ENCODE measurements at regions not wholly inside any gene's neighbourhood (a gene's known extent, or its start where the extent isn't known, plus 50 kb on each side); places are given as distances from the start of the nearest gene placed in this dataset.

DNA sequence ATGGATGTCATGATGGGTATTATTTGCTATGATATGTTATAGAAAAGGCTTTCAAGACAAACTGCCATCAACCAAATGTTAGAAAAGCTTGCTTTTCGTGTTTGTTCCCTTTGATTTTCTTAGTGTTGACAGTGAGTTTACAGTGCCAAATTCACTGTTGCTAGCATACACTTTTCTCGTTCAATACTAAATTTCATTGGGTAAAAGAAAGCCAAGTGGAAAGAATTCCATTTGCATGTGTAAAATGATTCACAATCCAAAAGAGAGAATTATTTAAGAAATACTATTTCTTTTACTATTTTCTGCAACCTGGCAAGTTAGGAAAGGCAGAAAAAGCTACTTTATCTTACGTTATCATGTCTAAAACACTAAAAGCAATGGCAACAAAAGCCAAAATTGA, 301.4 kb downstream of the OTOL1 start:
- no peak for DNase-seq (ENCODE audit: low read depth in 2 of 2)

- DNase-seq (ENCODE audit: low read depth in 2 of 2) = no peak
Measured at GRCh38 chr3:161800985-161801559, 304.5 kb downstream of the OTOL1 start.

- DNase-seq (ENCODE audit: low read depth in 2 of 2) = no peak
Measured at GRCh38 chr3:161818106-161818505, 321.5 kb downstream of the OTOL1 start.

DNA sequence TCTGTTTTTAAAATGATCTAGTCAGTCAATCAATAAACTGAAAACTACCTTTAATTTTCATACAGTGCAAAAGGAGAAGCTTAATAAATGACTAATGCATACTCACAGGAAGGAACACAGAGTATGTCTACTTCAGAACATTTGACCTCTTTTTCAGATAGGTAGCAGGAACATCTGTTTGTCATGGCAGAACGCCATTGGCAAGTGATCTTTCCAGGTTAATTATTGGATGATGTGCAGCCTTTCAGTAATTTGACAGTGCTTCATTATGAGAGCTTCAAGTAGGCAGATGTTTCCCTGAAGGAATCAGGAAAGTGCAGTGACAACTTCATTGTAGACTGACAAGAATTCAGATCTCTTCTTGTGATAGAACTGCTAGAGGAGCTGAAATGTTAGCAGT, 325.0 kb downstream of the OTOL1 start:
- DNase-seq (ENCODE audit: low read depth in 2 of 2) = no peak

DNA sequence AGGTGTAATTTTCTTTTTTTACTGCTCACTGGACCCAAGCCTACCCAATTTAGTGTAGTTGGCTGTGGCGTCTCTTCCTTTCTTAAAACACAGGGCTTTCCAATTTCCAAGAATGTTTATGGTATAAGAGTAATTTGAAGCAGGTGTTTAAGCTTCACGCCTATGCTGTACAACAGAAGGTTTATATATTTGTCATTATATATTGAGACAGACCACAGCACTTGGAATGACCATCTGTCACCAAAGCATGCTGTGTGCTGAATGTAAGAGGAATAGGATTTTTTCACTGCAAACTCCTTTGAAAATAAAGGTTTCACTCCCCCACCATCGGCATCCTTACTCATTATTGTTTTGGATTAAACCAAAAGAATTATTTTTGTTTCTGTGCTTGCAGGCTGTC, 325.7 kb downstream of the OTOL1 start:
- DNase-seq (ENCODE audit: low read depth in 2 of 2) = no peak

DNA sequence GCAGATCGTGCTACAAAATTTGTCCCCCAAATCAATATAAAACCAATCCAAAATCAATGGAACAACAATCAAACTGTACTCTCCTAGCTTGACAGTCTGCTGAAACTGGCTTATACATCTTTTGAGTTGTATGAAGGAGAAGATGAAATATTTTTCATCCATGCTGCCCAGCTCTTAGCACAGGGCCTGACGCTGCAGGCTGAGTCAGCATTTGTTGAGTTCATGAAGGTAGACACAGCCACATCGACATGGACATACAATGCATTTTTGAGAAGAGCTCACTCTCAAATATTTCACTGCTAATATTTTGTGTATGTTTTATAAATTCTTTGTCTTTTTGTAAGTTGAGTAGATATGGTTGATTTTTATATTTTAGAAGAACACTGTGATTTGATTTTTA, 327.3 kb downstream of the OTOL1 start:
- DNase-seq (ENCODE audit: low read depth in 2 of 2) = no peak

GRCh38 chr3:161838021-161838420, 341.4 kb downstream of the OTOL1 start:
- no peak for DNase-seq (ENCODE audit: low read depth in 2 of 2)

GRCh38 chr3:161848376-161848775, 351.8 kb downstream of the OTOL1 start:
- DNase-seq (ENCODE audit: low read depth in 2 of 2) = no peak

DNA sequence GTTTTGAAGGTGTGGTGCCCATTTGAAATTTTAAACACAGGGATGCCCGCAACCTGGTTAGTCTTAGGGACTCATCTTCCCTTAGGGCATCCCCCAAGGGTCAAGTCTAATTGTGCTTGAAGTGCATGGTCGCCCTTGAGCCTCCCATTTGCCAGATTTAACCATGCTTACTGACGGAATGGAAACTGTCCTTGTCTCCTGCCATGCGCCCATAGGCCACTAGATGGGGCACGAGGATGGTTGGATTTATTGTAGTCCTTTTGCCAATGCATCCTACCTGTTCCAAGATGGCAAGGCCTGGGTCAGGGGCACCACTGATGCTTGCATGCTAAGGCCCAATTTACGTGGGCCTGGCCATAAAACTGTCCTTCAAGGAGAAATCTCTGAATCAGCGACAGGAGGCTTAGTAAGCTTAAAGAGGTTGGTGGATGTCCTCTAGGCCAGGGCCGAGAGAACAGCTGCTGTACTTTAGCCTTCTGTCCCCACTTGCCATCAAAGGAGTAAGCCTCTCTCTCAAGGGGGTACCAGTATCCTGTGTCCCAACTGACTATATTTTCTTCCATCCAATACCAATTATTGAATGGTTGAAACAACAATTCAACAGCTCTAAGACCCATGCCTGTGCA, 355.4 kb downstream of the OTOL1 start:
- peak in 1 of 2 donors; percentile 7 for DNase-seq (ENCODE audit: low read depth in 2 of 2)

DNA sequence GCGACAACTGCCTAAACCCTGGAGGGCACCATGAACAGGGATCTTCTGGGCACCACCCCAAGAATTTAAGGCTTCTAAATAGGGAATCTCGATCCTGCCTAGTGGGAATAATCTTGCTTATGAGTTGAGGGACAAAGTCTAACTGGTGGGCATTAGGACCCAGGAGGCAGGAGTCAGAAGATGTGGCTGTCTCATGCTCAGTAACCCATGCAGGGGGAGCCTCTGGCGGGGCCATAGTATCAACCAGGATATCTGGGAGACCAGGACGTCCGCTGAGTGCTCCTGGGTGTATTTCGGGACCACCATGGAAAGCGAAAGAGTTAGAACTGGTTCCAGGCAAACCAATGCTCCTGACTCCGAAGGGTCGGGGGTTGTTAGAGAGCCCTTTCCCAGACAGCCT, 356.1 kb downstream of the OTOL1 start:
- DNase-seq (ENCODE audit: low read depth in 2 of 2) = no peak

DNA sequence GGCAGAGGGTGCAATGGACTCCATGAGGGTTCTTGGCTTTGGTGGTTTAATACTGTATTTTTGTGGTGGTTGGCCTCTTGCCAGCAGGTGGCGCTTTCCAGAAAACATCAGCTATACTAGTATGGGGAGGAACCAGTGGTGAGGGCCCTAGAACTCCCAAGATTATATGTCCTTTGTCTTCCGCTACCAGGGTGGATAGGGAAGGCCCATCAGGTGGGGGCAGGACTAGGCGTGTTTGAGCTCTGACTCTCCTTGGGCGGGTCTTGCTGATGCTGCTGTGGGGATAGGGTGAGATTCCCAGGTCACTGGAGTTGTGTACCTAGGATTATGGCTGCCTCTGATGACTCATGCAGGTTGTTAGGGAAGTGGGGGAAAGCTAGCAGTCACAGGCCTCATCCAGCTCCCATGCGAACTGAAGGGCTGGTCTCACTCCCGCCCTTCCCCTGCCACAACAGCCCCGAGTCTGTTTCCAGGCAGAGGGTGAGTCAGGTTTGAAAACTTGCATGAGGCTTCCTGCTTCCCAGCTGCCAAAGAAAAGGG, 357.7 kb downstream of the OTOL1 start:
- DNase-seq (ENCODE audit: low read depth in 2 of 2) = no peak

GRCh38 chr3:161859057-161859456, 362.4 kb downstream of the OTOL1 start:
- DNase-seq (ENCODE audit: low read depth in 2 of 2) = no peak

DNA sequence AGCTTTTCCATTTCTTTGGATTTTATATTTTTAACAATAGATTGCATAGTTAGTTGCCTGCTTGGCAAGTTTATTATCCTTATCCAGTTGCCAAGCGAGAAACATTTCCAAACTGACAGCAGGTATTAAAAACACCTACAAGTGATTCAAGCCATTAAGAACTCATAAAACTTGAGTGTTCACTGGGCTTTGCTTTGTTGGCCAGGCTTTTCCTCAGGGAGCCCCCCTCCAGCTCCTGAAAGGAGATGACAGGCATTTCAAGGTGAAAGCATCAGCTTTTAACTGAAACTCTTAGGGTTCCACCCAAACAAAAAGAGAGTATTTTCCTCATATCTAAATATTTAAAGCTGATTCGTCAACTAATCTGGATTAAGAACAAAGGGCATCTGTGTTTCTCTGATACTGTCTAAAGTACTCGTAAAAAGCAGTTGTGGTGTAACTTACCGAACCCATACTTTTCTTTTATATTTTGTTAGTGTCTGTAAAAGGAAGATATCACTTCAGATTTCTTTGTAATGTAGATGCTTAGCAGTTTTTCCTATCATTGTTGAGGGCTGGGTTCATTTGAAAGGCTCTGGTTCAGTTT, 363.4 kb downstream of the OTOL1 start:
- DNase-seq (ENCODE audit: low read depth in 2 of 2) = no peak

DNA sequence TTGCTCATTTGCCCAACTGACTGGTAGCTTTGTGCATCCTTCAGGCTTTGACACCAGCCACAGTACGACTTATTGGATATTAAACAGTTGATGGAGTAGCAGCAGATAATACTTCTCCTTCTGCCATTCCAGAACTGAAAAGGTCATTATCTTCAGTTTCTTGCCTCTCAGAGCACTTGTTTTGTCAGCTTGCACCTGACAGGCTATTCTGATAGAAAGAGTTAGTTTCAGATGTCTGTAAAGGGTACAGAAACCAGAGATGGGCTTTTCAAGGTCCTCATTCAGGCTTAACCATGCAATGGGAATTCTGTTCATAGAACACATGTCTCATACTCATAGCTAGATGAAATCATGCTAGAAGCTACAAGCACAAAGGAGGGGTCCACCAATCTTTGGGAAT, 367.2 kb downstream of the OTOL1 start:
- DNase-seq (ENCODE audit: low read depth in 2 of 2) = no peak

DNA sequence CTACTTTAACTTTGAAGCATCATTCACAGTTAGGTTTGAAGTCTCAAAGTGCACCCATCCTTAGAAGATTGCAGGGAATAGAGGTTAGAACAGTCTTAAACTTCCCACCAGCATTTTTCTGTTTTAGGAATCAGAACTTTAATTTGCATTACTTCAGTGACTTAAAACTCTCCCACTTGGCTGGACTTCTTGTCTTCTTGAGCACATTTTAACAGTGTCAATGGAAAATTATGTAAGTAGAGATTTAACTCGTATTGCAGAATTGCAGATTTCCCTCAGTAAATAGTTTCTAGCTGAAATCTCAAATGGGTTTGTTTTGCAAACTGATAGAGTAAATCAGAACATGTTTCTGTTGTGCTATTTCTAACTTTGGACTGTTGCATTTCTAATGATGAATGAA, 369.6 kb downstream of the OTOL1 start:
- DNase-seq (ENCODE audit: low read depth in 2 of 2) = no peak

GRCh38 chr3:161875483-161875882, 378.9 kb downstream of the OTOL1 start:
- no peak for DNase-seq (ENCODE audit: low read depth in 2 of 2)

DNA sequence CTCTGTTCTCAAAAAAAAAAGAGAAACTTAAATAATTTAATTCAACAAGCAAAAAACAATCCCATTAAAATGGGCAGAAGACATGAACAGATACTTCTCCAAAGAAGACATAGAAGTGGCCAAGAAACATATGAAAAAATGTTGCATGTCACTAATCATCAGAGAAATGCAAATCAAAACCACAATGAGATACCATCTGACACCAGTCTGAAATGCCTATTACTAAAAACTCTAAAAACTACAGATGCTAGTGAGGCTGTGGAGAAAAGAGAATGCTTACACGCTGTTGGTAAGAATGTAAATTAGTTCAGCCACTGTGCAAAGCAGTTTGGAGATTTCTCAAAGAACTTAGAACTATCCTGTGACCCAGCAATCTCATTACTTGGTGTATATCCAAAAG, 382.9 kb downstream of the OTOL1 start:
- no peak for DNase-seq (ENCODE audit: low read depth in 2 of 2)

DNA sequence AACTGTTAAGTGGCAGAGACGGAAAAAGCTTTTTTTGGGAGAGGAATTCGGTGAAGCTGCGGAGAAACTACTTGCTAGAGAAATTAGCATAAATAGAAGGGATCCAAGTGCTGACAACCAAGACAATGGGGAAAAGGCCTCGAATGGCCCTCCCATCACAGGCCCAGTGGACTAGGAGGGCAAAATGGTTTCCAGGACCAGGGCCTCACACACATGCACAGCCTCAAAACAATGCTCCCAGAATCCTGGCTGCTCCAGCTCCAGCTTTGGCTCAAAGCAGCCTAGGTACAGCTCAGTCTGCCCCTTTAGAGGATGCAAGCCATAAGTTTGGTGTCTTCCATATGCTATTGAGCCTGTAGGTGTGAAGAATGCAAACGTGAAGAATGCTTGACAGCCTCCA, 388.2 kb downstream of the OTOL1 start:
- no peak for DNase-seq (ENCODE audit: low read depth in 2 of 2)

DNA sequence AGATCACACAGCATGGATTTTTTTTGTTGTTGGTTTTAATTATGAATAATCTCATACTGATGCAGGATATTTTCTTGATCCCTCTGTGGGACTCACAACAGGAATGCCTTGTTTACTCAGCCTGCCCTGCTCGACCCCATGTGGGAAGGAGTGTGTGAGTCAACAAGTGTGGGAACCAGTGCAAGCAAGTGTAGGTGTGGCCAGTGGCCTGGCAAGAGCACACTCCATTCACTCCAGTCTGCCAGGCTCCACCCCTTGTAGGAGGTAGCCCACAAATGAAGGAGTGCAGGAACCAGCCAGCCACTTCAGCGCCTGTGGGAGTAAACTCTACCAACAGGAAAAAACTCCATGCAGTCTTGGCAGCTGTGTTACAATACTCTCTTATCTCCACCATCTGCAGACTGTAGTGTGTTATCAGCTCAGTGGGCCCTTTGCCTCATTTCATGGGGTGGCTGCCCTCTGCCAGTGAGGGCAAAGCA, 393.6 kb downstream of the OTOL1 start:
- DNase-seq (ENCODE audit: low read depth in 2 of 2) = no peak

- DNase-seq (ENCODE audit: low read depth in 2 of 2) = no peak
Measured at GRCh38 chr3:161893972-161894371, 397.4 kb downstream of the OTOL1 start.

DNA sequence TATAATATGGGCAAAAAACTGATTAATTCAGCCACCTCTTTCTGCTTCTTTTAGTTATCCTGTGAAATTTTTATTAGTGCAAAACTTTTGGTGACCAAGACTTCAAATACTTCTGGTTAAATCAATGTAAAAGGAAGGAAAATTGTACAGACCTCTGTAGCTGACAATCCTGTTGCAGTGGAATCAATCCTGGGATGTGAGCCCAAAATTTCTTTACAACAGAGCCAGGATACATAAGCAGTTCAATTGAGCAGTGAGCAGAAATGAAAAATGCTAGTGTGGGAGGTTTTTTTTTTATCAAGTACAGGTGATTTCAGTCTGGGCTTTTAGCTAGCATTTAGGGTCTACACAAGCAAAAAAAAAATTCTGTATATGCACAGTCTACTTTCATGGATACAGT, 398.0 kb downstream of the OTOL1 start:
- no peak for DNase-seq (ENCODE audit: low read depth in 2 of 2)

DNA sequence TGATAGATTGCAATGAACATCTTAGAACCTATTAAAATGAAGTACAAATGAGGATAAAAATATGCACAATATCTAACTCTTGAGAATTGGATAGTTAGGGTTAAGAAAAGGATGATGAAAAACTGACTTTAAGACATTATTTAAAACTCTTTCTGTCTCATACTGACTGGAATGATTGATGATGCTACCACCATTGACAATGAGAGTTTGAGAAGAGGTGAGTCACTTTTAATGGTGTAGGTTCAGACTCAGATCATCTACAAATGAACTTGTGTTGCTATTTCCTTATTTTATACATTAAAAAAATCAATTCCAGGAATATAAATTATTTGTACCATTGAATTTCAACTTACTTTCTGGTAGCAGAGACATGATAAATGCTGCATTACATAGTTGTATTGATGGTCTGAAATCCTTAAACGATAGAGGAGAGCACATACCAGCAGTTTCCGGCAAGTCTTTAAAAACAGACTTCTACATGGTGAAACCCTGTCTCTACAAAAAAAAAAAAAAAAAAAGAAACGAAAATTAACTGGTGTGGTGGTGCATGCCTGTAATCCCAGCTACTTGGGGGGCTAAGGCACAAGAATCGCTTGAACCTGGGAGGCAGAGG, 409.0 kb downstream of the OTOL1 start:
- DNase-seq (ENCODE audit: low read depth in 2 of 2) = no peak
